MM.1S (cell line): ENCODE measurements at regions not wholly inside any gene's neighbourhood (a gene's known extent, or its start where the extent isn't known, plus 50 kb on each side); places are given as distances from the start of the nearest gene placed in this dataset.

Source experiments
- EZH2 ChIP-seq: fragments of 300-600 bp; sonication (generic); optimal IDR thresholded peaks from 2 replicates; pipeline ENCODE3; 2017; ENCODE audit warnings: low read depth, mild to moderate bottlenecking, antibody characterized with exemption, low read length, mixed read lengths
- EZH2phosphoT487 ChIP-seq: fragments of 300-600 bp; sonication (generic); IDR thresholded peaks from 2 replicates; pipeline ENCODE4 v1.6.1; 2018; ENCODE audit warnings: antibody characterized with exemption, low read length
- TF ChIP-seq, protein P1 (sequence below): fragments of 300-600 bp; sonication (generic); IDR thresholded peaks from 2 replicates; pipeline ENCODE4 v1.5.1; 2016; ENCODE audit warnings: antibody characterized with exemption, low read length, mixed read lengths

DNA sequence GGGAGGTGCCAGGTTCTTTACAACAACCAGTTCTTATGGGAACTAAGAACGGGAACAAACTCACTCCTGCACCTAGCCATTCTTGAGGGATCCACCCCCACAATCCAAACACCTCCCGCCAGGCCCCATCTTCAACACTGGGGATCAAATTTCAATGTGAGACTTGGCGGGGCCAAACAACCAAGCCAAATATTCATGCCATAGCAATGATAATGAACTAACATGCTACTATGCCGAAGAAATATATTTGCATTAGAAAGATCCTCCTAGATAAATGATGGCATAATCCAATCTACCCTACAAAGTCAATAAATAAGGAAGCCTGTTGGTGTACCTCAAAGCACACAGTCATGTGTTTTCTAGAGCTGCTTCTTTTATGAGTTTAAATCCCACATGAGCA lies 57.6 kb downstream of the CCDC71L start:
- TF ChIP-seq, protein P1, sequence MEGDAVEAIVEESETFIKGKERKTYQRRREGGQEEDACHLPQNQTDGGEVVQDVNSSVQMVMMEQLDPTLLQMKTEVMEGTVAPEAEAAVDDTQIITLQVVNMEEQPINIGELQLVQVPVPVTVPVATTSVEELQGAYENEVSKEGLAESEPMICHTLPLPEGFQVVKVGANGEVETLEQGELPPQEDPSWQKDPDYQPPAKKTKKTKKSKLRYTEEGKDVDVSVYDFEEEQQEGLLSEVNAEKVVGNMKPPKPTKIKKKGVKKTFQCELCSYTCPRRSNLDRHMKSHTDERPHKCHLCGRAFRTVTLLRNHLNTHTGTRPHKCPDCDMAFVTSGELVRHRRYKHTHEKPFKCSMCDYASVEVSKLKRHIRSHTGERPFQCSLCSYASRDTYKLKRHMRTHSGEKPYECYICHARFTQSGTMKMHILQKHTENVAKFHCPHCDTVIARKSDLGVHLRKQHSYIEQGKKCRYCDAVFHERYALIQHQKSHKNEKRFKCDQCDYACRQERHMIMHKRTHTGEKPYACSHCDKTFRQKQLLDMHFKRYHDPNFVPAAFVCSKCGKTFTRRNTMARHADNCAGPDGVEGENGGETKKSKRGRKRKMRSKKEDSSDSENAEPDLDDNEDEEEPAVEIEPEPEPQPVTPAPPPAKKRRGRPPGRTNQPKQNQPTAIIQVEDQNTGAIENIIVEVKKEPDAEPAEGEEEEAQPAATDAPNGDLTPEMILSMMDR: no peak
- no peak for TF ChIP-seq EZH2phosphoT487
- TF ChIP-seq EZH2: no peak
